G401 (cell line): ENCODE measurements at regions not wholly inside any gene's neighbourhood (a gene's known extent, or its start where the extent isn't known, plus 50 kb on each side); places are given as distances from the start of the nearest gene placed in this dataset.

Experiments
- DNase-seq: peaks from one replicate; pipeline ENCODE4 v3.0.0-alpha.2; 2015; ENCODE audit warnings: low spot score
- in situ Hi-C: cut with HindIII; loops from 2 replicates; pipeline ENCODE4 v1.10.0; 2016; ENCODE audit warnings: low sequenced_read_pairs, mixed read lengths

DNA sequence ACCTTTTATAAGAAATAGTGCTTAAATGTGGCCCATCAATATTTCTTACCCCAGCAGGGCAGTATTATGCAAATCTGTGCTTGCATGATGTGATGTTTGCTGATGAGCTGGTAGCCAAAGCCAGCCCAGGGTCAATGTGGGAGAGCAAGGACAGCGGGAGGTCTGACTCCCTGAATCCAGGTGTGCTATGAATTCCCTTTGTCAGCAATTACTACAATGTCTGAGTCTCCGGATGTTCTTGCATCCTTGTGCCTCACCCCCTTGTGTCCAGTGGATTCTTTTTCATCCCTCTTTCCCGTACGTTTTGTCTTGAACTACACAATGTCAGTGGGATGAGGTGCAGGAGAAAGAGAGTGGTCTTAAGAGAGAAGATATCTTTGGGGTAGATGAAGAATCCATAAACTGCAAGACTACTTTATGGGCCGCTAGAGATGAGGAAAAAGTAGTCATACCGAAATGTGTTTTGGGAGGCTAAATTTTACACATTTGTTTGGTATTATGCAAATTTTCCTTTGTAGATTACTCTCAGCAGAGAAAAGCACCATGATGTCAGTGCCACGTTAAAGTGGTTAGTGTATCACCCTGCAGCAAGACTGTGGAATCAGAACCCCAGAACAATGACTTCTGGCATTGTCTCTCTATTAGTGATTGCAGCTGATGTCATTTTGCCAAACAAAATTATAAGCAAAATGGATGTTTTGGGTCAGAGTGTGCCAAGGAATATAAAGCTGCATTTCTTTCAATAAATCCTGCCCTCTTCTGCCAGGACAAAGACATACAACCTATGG lies 53.5 kb upstream of the TSHZ3 start:
- in situ Hi-C loops, result no loop called here
- no peak for DNase-seq

DNA sequence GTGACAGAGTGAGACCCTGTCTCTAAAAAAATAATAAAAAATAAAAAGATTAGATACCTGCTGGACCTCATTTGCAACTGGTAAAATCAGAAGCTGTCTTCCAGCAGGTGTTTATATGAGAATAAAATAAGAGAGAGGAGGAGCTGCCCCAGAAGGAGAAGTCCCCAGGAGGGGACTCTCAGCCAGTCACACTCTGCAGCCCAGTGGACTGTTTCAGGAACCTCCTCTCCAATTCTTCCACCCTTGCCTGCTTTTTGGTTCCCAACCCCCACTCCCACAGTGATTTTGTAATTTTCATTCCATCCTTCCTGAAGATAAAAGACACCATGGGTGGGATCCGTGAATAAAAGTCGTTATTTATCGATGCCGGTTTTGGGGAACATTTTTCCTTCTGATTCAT lies 56.9 kb upstream of the TSHZ3 start:
- in situ Hi-C loops, result no loop called here
- no peak for DNase-seq

DNA sequence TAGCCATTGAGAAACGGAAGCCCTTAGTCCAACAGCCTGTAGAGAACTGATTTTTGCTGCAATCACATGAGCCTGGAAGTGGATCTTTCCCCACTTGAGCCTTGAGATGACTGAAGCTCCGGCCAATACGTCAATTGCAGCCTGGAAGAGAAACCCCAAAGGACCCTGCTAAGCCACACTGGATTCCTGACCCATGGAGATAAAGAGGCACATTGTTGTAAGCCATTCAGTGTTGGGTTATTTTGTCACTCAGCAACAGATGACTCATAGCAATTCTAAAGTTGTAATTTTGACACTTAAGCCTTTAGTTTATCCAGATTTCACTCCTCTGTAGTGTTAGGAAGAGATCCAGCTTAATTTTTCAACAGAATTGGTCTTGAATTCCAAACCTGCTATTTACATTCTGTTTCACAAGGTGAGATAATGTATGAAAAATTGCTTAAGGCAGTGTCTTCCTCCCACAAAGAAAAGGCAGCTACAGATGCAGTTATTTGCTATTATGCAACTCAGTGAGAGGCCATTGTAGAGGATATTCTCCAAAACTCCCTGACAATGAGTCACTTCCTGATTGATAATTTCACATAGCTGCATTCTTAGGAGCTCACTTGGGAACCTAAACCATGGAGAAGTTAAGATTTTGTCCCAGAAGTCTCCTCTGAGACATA lies 59.4 kb upstream of the TSHZ3 start:
- in situ Hi-C loops, result no loop called here
- no peak for DNase-seq

DNA sequence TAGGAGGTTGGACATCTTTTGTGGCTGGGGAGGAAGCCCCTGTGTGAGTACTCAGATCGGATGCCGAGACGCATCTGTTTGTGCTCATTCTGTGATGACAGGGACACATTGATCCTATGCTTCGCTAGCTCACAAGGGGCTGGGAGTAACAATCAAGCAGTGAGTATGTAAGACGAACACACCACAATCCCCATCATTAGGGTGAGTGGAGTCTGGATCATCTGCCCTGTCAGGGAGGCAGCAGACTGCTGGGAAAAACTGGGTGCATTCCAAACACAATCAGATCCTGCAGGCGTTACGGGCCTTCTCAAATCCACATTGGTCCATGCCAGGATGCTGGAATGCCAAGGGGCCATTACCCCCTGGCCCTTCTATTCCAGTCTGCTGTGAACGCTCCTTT lies 64.1 kb upstream of the TSHZ3 start:
- DNase-seq, result no peak
- in situ Hi-C loops, result no loop called here

DNA sequence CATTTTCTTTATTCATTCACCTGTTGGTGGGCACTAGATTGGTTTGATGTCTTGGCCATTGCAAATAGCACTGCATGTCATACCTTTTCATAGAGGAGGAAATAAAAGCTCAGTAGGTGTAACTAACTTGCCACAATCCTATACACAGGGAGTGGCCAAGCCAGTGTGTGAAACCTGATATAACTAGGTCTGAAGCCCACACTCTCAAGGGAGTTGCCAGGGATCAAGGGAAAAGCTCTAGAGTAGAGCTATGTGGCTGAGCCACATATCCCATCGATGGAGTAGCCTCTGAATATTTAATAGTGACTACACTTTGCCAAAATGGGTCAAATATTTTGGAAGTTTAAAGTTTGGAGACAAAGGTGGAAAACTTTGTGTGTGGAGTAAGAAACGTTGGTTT lies 66.1 kb upstream of the TSHZ3 start:
- no peak for DNase-seq
- in situ Hi-C loops, result no loop called here

DNA sequence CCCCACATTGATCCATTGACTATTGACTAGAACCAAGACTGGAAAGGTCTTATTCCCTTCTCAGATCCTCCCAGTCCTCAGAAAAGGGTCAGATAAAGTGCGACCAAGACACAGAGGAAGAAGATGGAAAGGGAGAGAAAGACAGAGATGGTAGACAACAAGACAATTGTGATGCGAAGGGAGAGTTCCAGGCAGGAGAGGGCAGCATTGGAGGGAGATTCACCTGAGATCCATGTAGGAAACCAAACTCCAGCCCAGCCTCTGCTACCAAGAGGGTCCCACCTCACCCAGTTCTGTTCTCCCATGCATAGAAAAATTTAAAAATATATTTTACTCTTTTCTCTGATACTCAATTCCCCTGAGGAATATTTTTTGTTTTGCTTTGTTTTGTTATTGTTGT lies 67.3 kb upstream of the TSHZ3 start:
- DNase-seq, result no peak

DNA sequence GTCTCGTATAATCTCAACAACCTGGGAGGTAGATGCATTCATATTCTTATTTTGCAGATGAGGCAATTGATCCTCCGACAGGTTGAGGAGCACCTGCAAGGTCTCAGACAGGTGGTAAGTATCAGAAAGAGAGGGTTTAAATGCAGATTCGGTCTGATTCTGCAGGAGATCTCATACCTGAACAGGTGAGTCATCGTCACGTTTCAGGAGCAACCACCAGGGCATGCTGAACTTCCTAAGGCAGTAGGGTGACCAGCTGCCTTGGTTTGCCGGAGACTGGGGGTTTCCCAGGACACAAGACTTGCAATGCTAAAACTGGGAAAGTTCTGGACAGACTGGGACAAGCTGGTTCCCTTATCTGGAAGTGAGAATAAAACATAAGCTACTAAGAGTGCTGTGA lies 68.8 kb upstream of the TSHZ3 start:
- no peak for DNase-seq
- in situ Hi-C loops, result no loop called here

More for the DNA sequence above, 67.3 kb upstream of the TSHZ3 start:
- in situ Hi-C loops, result no loop called here

DNA sequence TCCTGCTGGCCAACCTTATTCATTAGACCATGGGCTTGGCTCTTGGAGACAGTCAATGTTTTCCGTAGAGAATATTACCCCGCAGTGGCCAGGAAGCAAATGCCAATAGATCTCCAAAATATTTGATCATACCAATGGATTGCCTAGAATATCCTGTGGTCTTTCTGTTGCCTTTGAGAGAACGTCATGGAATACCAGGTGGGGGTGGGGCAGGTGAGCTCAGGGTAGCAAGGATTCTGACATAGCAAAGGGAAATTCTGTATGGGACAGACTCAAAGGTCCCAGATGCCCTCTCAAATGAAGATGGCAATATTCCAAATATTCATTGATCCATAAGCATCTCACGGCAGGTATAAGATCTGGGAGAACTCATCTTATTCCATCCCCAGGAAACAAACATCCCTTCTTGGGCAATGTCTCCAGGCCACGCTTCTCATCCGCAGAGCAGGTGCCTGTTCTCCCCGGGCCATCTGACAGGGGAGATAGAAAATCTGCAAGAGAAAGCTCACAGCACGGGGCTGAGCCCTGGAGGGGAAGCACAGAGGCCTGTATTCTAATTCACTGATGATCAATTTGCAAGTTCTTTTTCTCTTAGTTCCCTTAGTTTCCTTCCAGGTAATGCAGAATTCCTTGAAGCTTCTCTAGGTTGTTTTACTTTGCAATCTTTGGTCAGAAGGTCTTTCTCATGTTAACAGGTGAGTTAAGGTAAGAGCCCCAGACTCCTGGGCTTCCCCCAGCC lies 69.6 kb upstream of the TSHZ3 start:
- DNase-seq, result no peak
- in situ Hi-C loops, result no loop called here

DNA sequence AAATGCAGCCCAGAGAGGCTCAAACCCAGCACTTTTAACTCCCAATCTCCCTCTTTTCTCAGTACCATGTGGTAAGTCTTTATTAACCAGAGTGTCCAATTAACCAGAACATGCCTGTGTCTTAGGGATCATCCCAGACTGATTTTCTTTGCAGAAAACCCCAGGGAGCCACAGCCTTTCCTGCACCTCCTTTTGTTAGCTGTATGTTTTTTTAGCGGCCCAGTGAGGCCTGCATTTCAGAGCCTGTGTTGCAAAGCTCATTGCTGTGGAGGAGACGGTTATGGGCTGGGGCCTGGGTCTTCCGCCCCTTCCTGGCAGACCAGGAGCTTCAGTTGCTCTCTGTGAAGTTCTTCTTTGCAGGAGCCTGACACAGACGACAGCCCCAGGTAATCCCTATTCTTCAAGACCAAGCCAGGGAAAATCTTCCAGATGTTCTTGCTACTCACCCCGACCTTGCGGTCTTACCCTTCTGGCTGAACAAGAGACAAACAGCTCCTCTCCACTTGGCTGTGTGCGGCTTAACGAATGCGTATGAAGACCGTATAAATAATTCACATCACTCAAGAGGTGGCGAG lies 70.7 kb upstream of the TSHZ3 start:
- no peak for DNase-seq
- in situ Hi-C loops, result no loop called here

DNA sequence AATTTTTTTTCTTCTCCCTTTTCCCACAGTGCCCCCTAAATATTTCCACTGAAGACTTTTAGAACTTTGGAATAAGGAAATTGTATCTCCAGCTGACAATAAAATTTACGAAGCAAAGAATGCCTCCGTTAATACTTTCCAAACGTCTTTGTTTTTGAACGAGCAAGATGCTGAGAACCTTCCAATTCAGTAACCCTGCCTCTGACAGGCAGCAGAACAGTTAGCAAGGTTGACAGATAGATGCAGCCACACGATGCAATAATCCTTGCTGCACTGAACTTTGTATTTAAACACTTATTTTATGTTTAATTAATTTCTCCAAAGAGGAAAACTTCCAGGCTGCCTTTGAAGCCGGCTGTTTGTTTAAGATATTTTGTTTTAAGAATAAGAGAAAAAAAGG lies 71.8 kb upstream of the TSHZ3 start:
- no peak for DNase-seq
- in situ Hi-C loops, result no loop called here

DNA sequence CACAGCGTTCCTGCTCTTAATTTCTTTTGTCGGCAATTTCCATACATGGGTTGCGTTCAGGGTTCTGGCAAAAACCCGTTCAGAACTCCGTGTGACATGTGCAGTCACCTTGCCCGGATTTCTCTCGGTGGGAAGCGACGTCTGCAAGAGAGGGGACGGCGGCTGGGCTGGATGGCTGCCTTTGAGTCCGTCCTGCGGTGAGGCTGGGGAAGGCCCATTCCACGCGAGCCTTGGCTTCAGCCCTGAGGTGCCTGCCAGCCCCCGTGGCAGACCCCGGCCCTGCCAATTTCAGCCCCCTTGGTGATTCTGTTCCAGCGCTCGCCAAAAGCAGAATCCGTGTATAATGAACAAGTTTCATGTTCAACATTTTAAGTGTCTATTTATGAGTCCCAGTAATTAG lies 72.6 kb upstream of the TSHZ3 start:
- DNase-seq, result no peak
- in situ Hi-C loops, result no loop called here

DNA sequence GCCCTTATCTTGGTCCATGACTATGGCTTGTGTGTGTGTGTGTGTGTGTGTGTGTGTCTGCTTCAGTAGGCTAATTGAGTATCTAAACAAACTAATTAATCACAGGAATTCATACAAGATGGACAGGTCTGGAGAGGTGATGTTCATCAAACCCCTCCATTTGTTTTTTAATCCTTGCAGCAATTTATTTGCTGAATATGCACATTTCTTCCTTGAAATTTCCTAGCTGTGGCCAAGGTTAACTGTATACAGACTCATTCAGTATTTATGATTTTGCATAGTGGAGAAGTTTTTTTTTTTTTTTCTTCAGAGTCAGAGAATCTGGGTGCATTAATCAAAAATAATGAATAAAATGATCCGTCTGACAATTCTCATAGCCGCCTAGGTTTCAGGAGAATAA lies 74.7 kb upstream of the TSHZ3 start:
- in situ Hi-C loops, result no loop called here
- DNase-seq, result no peak

DNA sequence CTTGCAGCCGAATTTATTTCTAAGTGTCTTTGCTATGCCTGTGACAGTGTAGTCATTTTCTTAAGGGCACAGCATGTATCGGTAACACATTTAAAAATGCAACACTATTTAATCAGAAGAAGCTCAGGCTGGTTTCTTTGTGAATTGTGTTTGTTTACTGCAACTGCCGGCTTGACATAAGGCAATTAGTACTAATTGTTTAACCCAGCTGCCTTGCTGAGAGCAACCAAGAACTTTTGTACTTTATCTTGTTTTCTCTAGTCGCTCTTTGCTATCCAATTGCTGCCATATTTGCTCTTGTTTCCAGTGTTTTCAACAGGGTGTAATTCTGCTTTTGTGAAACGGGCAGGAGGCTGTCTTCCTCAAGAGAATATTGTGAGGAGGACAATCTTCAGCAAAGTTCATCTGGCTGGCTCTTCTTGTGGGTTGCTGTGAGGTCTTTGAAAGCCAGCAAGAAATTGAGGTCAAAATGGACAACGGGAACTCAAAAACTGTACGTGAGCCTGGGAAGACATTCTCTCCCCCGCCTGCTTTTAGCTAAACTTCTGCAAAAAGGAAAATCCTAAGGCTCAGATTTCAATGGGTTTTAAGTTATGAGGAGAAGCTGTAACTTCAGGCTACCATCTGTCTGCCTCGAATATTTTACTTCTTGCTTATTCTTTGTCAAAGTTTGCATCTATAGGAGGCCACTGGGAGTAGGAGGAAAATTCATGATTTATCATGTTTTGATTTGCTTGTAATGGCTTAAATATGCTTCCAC lies 75.8 kb upstream of the TSHZ3 start:
- in situ Hi-C loops, result no loop called here
- DNase-seq, result no peak

DNA sequence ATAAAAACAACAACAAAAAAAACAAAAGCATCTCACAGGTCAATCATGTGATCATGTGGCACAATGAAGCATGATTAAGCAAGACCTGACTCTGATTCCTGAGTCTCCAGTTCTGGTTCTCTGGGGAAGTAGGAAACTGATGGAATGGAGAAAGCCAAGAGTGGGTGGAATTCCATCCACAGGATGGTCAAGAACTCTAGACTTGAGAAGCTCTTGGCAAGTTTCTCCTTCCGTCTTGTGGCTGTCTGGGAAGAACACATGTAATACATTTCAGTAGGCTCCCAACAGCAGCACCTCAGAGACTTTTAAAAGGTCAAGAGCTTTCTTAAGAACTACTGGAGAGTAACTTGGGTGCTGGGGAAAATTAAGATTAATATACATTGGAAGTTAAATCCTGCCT lies 78.6 kb upstream of the TSHZ3 start:
- no peak for DNase-seq
- in situ Hi-C loops, result no loop called here

DNA sequence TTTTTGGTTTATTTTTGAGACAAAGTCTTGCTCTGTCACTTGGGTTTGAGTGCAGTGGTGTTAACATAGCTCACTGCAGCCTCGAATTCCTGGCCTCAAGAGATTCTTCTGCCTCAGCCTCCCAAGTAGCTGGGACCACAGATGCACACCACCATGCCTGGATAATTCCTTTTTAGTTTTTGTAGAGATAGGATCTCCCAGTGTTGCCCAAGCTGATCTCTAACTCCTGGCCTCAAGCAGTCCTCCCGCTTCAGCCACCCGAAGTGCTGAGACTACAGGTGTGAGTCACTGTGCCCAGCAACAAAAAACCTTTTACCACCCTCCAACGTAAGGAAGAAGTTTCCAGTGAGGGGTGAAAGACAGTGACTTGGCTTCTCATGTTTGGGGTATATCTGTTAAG lies 81.1 kb upstream of the TSHZ3 start:
- DNase-seq, result no peak
- in situ Hi-C loops, result no loop called here

DNA sequence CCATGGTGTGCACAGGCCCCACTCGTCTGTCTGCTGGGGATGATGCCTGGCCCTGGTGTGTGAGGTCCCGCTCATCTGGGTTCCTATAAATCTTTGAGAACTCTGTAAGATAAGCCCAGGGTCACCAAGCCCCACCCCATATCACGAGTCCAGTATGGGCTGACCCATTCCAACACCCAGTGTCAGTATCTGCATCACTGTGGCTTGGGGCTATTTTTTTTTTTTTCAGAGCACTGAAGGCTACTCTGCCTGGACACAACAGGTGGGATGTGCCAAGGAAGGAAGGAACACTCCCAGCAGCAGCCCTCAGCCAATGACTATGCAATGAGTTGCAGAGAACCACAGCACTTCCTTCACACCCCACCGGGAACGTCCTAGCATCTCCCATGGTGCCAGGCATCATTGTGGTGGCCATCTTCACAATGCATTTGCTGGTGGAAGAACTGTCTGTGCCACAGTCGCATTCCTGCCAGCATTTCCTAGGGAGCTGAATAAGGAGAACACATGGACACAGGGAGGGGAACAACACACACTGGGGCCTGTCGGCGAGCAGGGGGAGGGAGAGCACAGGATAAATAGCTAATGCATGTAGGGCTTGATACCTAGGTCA lies 83.1 kb upstream of the TSHZ3 start:
- DNase-seq, result no peak
- in situ Hi-C loops, result no loop called here

DNA sequence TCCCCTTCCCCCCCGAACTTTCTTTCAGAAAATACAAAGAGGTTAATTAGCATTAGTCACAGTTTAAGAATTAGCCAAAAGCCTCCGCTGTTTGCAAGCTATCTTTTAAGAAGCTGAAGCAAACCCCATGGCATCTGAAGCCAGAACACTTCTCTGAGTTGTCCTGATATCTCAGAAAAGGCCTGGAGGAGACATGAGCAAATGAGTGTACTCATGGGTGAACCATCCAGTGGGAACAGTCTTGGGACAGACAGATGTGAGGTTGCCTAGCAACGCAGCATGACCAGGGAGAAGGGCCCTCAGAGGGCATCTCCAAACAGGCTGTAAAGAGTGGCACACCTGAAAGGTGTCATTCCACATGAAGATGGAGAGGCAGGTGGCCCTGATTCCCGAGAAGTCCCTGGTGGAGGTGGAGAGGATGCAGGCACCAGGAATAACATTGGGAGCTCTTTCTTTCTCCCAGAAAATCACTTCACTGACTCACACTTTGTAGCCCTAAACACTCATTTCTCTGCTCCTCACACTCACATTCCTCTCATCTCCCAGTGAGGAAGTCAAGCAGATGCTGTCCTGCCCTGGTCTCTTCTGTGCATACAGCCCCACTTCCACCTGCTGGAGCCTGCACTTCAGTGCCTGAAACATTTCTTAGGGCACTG lies 87.0 kb upstream of the TSHZ3 start:
- in situ Hi-C loops, result no loop called here
- DNase-seq, result no peak

DNA sequence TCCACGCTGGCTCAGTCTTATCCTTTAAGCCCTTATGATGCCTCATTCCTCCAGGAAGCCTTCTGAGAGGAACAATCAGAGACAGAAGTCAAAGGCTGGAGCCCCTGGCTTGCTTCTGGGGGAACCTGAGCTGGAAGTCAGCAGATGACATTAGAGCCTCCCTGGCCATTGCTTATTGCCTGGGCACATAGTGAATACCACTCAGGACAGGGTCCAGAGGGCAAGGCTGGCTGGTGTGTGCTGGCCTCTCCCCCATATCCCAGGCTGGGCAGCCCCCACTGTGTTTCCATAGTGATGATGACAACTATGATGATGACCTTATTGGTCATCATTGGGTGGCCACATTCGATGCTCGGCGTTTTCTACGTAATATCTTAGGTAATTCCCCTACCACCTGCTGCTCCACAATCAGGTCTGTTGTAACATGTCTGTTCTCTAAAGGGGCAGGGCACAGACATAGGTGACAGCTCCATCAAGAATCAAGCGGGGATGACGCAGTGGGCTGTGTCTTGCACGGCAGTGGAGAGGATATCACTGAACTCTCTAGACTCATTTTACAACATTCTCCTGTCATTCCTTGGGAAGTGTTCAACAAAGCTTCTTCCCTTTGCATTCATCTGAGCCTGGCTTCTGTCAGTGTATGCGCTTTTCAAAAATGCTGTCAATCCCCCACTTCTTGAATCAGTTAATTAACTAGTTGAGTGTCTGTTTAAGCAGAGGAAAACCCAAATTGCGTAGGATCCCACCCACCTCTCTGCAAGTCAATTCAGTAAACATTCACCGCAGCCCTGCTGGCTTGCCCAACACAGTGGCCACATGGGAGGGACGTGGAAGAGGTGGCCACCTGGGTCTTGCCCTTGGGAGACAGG lies 89.4 kb upstream of the TSHZ3 start:
- in situ Hi-C loops, result no loop called here
- no peak for DNase-seq
